WERI-Rb-1 (cell line): ENCODE measurements at regions not wholly inside any gene's neighbourhood (a gene's known extent, or its start where the extent isn't known, plus 50 kb on each side); places are given as distances from the start of the nearest gene placed in this dataset.

ENCODE experiments used
- DNase-seq: peaks from one replicate; pipeline ENCODE4 v3.0.0-alpha.2; 2020
- H3K27ac ChIP-seq: fragments of 250-450 bp; sonication (Bioruptor Pico); 2 replicates; pipeline ENCODE4 v1.5.1; 2020; ENCODE audit warnings: mild to moderate bottlenecking, moderate library complexity
- H3K27me3 ChIP-seq: fragments of 250-450 bp; sonication (Bioruptor Pico); 2 replicates; pipeline ENCODE4 v1.5.1; 2021; ENCODE audit warnings: mild to moderate bottlenecking, low read depth, moderate library complexity; ENCODE audit not compliant: insufficient read depth, severe bottlenecking
- H3K36me3 ChIP-seq: fragments of 250-450 bp; sonication (Bioruptor Pico); 2 replicates; pipeline ENCODE4 v1.5.1; 2020; ENCODE audit warnings: mild to moderate bottlenecking, moderate library complexity
- H3K4me3 ChIP-seq: 2 replicates; pipeline ENCODE4 v1.5.1; 2011; ENCODE audit warnings: low read depth, mild to moderate bottlenecking, control low read depth, low read length
- H3K9me3 ChIP-seq: fragments of 250-450 bp; sonication (Bioruptor Pico); 2 replicates; pipeline ENCODE4 v1.5.1; 2021; ENCODE audit warnings: mild to moderate bottlenecking, moderate library complexity; ENCODE audit not compliant: severe bottlenecking
- CTCF ChIP-seq: IDR thresholded peaks from 2 replicates; pipeline ENCODE4 v1.5.1; 2011; ENCODE audit warnings: low read depth, mild to moderate bottlenecking, control low read depth, inconsistent platforms, low read length

DNA sequence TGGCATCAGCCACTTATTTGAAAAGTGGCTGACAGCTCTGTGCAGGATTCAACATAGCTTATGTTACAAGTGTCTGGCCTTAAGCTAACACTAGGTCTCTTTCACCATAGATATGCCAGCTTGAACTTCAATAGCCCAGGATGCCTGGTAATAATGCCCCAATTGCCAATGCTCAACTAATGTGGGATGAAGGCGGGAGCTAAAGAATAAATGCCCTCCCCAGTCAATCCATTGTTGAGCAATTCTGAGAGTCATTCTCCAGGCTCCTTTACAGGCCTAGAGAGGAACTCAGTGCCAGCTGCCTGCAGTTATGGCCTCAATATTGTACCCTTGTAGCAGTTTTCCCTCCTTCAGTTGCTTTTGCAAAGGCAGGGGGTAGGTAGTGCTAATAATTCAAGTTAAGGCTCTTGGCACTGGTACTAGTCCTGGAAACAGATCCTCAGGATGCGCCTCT, 460.2 kb downstream of the GABRG1 start:
- no peak for DNase-seq
- Histone ChIP-seq H3K27ac (no peak overlapping the region), H3K9me3 (no peaks in the 10 kb centered on the region), H3K4me3 (no peak overlapping the region), H3K36me3 (no peaks in the 10 kb centered on the region), H3K27me3 (no peaks in the 10 kb centered on the region)
- TF ChIP-seq CTCF = no peak

- no peak overlapping the region for H3K27ac ChIP-seq
- H3K36me3 ChIP-seq = no peaks in the 10 kb centered on the region
- H3K4me3 ChIP-seq = no peak overlapping the region
- no peaks in the 10 kb centered on the region for H3K9me3 ChIP-seq
- DNase-seq = no peak
- no peaks in the 10 kb centered on the region for H3K27me3 ChIP-seq
- no peak for TF ChIP-seq CTCF
Observed at GRCh38 chr4:45663003-45663402, 460.9 kb downstream of the GABRG1 start.

DNA sequence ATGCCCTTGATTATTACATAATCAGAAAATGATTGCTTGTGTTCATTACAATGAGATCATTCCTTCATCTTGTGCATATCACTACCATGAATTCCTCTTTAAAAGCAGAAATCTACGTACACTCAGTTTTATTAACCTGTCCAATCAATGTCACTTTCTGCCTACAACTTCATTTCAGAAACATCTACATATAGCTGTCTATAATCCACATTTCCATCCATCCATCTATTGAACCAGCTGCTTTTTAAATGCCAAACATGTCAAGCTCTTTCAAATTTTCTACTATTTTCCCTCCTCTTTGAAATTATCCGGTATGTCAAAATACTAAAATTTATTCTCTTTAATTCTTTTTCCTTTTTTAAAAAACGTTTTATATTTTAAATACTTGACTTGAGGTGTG, 462.0 kb downstream of the GABRG1 start:
- DNase-seq = no peak

GRCh38 chr4:45650545-45650944, 473.3 kb downstream of the GABRG1 start:
- no peaks in the 10 kb centered on the region for H3K27me3 ChIP-seq
- no peak for TF ChIP-seq CTCF
- DNase-seq = no peak
- H3K9me3 ChIP-seq = no peaks in the 10 kb centered on the region
- H3K4me3 ChIP-seq = no peak overlapping the region
- H3K27ac ChIP-seq = no peak overlapping the region
- H3K36me3 ChIP-seq = no peaks in the 10 kb centered on the region

More for the DNA sequence above, 462.0 kb downstream of the GABRG1 start:
- no peak for TF ChIP-seq CTCF
- no peaks in the 10 kb centered on the region for H3K9me3 ChIP-seq
- no peaks in the 10 kb centered on the region for H3K36me3 ChIP-seq
- no peak overlapping the region for H3K4me3 ChIP-seq
- H3K27me3 ChIP-seq = no peaks in the 10 kb centered on the region
- no peak overlapping the region for H3K27ac ChIP-seq

DNA sequence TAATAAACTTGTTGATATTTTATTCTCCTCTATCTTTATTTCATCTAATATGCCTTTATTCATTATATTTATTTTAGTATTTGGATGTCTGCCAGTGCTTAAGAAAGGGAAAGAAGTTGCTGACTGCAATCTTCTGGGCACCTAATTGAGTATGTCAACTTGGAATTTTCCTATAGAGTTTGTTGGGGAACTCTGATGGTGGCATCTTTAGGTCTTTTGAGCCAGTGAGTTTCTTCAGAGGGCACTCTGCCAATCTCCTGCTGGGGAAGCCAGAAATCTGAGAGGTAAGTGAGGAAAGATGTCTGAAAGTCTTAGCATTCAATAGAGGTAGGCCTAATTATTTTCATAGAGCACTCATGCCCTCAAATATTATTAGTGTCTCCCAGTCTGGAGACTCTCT, 475.0 kb downstream of the GABRG1 start:
- Histone ChIP-seq H3K27me3 (no peaks in the 10 kb centered on the region), H3K9me3 (no peaks in the 10 kb centered on the region), H3K4me3 (no peak overlapping the region), H3K27ac (no peak overlapping the region), H3K36me3 (no peaks in the 10 kb centered on the region)
- DNase-seq = no peak
- TF ChIP-seq CTCF = no peak

DNA sequence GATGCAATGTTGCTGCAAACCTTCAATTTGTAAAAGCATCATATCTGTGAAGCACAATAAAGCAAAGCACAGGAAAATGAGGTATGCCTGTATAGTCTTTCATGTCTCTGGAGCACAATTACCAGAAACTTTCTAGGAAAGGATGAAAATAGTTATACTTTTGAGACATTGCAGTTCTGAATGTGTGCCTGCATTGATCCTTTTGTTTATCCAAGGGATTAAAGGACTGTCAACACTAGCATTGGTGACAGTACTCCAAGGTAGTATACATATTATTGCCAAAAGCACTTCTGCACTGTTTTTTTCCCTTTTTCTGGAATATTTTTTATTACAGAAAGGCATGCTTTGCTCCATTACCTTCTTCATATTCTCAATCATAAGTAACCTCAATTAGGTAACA, 476.0 kb downstream of the GABRG1 start:
- TF ChIP-seq CTCF = no peak
- H3K4me3 ChIP-seq = no peak overlapping the region
- no peaks in the 10 kb centered on the region for H3K27me3 ChIP-seq
- no peaks in the 10 kb centered on the region for H3K9me3 ChIP-seq
- DNase-seq = no peak
- H3K36me3 ChIP-seq = no peaks in the 10 kb centered on the region
- H3K27ac ChIP-seq = no peak overlapping the region
